ENCODE measurements at regions not wholly inside any gene's neighbourhood (a gene's known extent, or its start where the extent isn't known, plus 50 kb on each side); places are given as distances from the start of the nearest gene placed in this dataset.

- no peak for DNase-seq
Observed at GRCh38 chr2:71919708-71920107, 228.0 kb downstream of the CYP26B1 start.

- DNase-seq = no peak
Observed at GRCh38 chr2:71910277-71910676, 237.4 kb downstream of the CYP26B1 start.

- no peak for DNase-seq
Observed at GRCh38 chr2:71908798-71909197, 238.9 kb downstream of the CYP26B1 start.

- DNase-seq = no peak
Observed at GRCh38 chr2:71907503-71907902, 240.2 kb downstream of the CYP26B1 start.

GRCh38 chr2:71906357-71906973, 241.2 kb downstream of the CYP26B1 start:
- no peak for DNase-seq

DNA sequence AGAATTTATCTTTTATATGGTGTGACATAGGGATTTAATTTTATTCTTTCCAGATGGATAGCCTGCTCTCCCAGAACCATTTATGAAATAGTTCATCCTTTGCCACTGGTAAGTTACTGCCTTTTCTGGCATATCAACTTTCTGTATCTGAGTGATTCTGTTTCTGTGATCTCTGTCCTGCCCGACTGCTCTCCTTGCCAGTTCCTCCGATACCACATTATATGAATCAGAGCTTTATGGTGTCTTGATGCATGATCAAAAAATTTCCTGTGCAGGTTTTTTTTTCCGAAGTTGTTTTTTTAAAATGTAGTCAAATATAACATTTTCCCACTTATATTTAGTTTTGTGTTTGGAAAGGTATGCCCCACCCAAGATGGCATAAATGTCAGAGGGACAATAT, 242.5 kb downstream of the CYP26B1 start:
- DNase-seq = no peak

DNA sequence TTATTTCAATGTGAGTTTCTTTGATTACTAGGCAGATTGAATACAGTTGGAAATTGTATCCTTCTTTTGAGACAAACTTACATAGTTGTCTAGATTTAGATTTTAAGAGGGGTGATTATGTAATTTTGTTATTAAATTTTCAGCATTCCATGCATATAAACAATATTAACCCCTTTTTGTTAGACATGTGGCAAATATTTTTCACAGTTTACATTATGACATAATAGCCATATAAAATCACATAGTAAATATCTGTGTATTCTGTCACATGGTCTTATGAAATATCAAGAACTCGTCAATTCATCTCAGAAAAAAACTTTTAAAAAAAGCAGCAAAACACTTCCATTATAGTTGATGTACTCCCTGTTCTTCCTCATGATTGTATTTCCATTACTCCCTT, 243.8 kb downstream of the CYP26B1 start:
- no peak for DNase-seq

GRCh38 chr2:71901466-71901865, 246.2 kb downstream of the CYP26B1 start:
- no peak for DNase-seq

GRCh38 chr2:71898851-71899681, 248.6 kb downstream of the CYP26B1 start:
- DNase-seq = no peak

DNA sequence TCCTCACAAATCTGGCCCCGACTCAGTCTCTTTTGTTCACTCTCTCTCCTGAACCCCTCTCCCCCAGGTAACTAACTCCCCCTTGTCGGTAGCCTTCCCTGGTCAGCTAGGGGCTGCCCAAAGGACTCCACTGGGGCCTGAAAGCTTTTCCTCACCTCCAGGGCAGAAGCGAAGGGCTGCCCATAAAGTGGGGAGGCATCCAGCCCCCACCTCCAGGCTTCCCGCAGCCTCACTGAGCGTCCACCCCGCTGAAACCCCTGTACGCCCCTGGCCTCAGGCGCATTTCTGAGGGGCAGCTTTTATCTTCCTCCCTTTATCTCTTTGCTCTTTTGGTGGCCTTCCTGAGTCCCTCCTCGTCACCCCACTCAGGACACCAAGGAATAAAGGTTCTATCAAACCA, 249.3 kb downstream of the CYP26B1 start:
- DNase-seq = no peak

DNA sequence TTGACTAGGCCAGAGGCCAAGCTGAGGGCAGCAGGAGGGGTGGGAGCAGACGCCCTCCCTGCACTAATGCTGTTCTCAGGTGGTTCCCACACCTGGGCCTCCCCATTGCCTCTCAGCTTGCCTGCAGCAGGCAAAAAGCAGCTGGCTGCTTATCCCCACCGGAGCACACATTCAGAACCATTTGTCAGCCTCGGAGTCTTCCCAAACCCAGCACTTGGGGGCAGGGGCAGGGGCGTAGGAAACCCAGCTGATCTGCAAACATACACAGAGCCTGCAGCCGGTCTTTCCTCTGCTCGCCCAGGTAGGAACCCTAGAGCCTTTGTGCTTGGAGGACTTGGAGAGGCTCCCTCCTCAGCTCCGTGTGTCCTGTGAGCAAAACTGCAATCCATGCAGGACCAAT, 249.8 kb downstream of the CYP26B1 start:
- no peak for DNase-seq

DNA sequence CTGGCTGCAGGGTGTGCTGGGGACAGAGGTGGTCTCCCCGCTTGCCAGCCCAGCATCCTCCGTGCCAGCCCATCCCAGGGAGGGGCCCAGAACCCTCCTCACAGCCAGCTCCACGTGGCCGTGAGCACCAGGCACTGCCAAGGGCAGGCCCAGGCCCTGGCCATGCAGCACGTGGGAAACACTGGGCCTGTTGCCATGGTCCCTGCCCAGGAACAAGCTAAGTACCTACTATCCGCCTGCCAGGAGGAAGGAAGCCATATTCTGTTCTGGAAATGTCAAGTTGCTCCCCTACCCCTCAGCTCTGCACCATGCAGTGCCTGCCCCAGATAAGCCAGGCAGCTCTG, 250.6 kb downstream of the CYP26B1 start:
- no peak for DNase-seq

DNA sequence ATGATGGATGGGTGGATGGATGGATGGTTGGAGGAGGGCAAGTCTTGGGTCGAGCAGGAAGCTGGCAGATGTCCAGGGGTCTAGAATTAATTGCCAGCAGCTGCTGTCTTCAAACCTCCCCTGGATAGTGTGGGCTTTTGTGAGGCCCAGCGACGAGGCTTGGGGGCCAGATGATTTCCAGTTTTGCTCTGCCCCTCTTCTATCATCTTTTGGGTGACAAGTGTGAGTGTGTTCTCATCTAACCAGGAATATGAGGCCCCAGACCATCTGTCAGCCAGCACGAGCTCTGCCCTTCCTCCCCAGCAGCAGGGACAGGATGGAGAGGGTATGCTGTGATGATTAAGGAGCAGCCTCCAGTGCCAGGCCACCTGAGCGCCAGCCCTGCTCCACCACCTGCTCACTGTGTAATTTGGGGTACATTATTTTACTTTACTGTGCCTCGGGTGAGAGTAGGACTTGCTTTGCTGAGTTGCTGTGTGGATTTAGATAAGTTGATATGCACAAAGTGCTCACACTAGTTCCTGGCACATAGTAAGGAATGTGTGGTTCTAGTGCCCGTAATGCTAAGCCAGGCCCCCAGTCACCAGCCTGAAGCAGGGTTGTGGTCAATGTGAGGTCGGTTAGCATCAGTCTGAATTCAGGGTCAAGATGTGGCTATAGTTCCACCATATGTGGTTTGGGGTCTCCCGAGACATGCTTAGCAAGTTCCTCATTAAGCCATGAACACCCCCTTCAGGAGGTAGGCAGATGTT, 251.1 kb downstream of the CYP26B1 start:
- DNase-seq = no peak

DNA sequence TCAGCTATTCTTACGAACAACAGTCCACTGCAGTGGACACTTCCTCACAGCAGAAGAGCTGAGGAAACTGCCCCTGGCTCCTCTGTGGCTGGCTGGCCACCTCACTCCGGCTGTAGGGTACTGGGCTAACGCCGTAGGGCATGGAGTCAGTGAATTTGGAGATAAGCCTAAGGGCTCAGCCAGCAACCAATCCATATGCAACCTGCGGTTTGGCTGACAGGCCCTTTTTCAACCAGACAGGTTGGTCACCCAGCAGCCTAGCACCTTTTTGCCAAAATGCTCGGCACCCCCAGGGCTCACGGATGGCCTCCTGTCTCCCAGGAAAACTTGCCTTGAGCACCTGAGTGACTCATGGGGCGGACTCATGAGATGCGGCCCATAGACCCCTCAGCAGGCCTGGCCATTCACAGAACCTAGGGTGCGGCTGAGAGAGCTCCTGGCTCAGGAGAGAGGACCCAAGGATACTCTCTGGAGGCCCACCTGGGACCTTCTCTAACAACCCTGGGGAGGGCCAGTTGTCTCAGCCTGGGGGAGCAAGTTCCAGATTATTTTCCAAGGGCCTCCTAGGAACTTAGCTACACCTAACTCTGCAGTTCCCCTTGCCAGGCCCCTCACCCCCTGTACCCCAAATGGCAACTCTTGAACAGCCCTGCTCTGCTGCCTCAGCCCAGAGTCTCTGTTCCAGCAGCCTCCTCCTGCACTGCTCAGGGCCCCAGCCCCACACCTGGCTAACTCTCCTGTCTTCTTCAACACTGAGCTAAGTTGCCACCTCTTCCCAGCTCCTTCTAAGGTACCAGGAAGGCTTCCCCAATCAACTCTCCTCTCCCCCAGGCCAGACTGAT, 252.1 kb downstream of the CYP26B1 start:
- no peak for DNase-seq

- DNase-seq = no peak
Observed at GRCh38 chr2:71894261-71894660, 253.4 kb downstream of the CYP26B1 start.

DNA sequence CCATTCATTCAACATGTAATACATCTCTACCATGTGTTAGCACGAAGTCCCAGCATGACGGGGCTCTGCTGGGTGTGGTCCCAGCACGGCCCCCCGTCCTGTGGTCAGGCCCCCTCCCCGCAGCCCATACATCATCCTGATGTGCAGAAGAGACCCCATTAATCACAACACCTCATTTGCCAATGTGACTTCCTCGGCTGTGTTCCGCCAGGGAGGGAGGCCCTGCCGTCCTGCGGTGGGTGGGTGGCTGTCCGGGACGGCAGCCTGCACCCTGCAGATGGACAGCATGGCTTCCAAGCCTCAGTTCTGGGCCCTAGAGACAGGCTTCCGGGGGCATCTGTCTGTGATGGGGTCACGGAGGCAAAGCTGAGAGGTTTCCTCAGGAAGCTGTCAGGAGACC, 254.0 kb downstream of the CYP26B1 start:
- no peak for DNase-seq

DNA sequence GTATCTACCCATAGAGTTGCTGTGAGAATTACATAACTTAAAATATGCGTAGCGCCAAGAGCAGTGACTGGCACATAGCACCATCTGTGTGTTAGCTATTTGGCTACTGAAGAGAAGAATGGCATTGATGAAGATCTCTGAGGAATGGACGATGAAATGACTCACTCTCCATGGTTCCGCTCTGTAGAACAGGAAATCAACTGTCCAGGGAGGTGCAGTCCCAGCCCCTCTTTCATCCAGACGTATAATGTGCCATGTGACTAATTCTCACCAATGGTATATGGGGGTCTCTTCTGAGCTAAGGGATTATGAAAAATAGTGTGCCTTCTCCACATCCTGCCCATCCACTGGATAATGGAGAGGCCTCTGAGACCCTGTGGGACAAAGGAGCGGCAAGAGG, 254.8 kb downstream of the CYP26B1 start:
- DNase-seq = no peak

DNA sequence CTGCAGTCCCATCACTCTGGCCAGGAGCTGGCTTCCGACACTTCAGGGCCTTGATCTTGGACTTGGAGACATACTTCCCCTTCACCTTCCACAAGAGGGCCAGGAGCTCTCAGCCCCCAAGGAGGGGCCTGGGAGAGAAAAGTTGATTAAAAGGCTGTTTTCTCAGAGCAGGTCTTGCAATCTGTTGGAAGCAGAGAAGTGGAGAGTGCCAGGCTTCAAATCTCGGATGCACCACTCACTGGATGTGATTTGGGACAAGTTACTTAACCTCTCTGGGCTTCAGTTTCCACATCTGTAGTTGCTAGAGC, 255.3 kb downstream of the CYP26B1 start:
- no peak for DNase-seq

DNA sequence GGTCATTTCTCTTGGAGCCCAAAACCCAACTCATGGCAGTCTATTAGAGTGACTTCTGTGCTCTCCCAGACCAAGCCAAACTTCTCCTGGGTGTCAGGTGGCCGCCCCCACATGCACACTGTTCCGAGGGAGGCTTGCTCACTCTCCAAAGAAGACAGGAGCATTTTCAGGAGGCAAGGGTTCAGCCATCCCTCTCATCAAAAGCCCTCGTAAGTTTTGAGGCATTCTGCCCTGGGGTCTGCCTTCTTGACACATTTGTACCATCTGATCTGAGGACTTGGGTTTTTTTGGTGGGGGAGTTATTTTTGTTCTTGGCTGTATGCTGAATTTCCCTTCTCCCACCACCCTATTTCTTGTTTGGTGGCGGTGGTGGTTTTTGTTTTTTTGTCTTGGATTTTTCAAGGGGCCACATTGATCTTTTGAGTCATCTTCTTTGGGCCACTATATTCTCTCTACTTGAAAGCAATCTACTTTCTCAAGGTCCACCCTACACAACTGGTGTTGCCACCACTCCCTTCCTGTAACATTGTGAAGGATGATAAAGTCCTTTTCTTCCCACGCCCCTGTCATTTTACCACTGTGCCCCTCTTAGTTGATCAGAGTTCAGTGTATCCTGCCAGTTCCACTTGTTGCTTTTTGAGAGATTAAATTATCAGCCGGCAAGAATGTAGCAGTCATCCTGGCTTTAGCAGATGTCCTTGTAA, 255.8 kb downstream of the CYP26B1 start:
- DNase-seq = no peak

GRCh38 chr2:71891155-71891554, 256.5 kb downstream of the CYP26B1 start:
- no peak for DNase-seq

DNA sequence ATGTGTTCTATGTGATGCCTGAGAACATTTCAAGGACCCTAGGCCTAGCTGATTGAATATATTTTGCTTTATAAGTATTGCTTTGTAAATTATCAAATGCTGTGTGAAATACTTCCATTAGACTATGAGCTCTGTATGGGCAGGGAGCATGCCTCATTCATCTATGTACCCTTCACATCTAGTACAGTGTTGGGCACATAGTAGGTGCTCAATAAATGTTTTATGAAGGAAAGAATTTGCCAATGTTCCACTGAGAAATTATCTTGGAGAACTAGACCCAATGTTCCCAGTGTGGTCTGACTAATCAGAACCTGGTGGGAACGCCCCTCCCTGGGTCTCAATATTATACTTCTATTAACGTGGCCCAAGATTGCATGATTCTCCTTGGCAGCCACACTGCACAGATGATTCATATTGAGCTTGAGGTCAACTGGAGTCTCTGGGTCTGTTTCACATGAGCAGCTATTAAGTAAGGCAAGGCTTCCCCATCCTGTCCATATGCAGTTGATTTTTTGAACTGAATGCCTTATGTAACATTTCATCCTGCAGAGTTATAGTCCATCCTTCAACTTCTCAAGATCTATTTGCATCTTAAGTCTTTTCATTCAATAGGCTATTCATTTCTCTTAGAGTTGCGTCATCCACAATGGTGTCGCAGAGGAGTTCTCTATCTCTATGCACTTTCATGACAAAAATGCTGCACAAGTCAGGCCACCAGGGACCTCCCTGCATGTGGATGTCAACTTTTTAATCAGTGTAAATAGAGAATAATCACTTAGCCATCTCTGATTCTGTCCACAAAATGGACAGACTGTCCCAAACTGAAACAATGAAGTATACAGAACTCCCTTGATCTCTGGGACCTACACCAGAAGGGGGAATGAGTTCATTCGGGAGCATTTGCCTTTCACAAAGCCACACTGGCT, 257.6 kb downstream of the CYP26B1 start:
- no peak for DNase-seq
